Chondrocyte (in vitro differentiated cells): ENCODE measurements at regions not wholly inside any gene's neighbourhood (a gene's known extent, or its start where the extent isn't known, plus 50 kb on each side); places are given as distances from the start of the nearest gene placed in this dataset.

ENCODE experiments used
- DNase-seq: peaks from one replicate; pipeline ENCODE4 v3.0.0; 2021; ENCODE audit warnings: mixed read lengths, low spot score
- H3K27ac Mint-ChIP-seq: one replicate; pipeline ENCODE4 v1.8.0; 2021; ENCODE audit warnings: mild to moderate bottlenecking, moderate library complexity, mixed read lengths; ENCODE audit not compliant: unreplicated experiment
- H3K27me3 Mint-ChIP-seq: 2 replicates; pipeline ENCODE4 v1.8.0; 2021; ENCODE audit warnings: low read depth, mixed read lengths
- H3K36me3 Mint-ChIP-seq: 2 replicates; pipeline ENCODE4 v1.8.0; 2021; ENCODE audit warnings: low read depth, mixed read lengths
- H3K4me1 Mint-ChIP-seq: 2 replicates; pipeline ENCODE4 v1.8.0; 2021; ENCODE audit warnings: low read depth, mild to moderate bottlenecking, mixed read lengths
- H3K4me3 Mint-ChIP-seq: one replicate; pipeline ENCODE4 v1.8.0; 2021; ENCODE audit warnings: mild to moderate bottlenecking, moderate library complexity, mixed read lengths; ENCODE audit not compliant: unreplicated experiment
- H3K9me3 Mint-ChIP-seq: 2 replicates; pipeline ENCODE4 v1.8.0; 2021; ENCODE audit warnings: low read depth, mixed read lengths
- TF ChIP-seq, protein P1 (sequence below): fragments of 200-600 bp; sonication (generic); IDR thresholded peaks from 2 replicates; pipeline ENCODE4 v1.5.0; 2021; ENCODE audit warnings: antibody characterized with exemption, mild to moderate bottlenecking, moderate library complexity

DNA sequence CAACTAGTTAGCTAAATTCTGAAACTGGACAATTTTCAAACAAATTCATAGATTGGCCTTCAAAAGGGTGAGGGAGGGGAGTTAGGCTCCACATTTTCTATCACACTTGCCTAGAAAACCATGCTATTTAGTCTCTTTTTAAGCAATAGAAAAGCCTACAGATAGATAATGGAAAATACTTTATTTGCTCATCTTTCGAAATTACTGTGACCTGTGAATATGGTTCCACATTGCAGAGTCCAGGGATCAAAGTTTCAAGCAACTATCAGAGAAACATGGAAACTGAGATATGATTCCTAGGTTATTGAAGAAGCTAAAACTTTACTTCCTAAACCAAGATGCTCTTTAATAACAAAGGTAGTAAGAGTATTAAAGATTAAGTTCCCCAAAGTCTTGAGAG is 176.6 kb upstream of the NECTIN3 start:
- H3K36me3 Mint-ChIP-seq, result peaks cover 10% of the 10 kb centered on the region
- no peak overlapping the region for H3K4me3 Mint-ChIP-seq
- TF ChIP-seq, protein P1, sequence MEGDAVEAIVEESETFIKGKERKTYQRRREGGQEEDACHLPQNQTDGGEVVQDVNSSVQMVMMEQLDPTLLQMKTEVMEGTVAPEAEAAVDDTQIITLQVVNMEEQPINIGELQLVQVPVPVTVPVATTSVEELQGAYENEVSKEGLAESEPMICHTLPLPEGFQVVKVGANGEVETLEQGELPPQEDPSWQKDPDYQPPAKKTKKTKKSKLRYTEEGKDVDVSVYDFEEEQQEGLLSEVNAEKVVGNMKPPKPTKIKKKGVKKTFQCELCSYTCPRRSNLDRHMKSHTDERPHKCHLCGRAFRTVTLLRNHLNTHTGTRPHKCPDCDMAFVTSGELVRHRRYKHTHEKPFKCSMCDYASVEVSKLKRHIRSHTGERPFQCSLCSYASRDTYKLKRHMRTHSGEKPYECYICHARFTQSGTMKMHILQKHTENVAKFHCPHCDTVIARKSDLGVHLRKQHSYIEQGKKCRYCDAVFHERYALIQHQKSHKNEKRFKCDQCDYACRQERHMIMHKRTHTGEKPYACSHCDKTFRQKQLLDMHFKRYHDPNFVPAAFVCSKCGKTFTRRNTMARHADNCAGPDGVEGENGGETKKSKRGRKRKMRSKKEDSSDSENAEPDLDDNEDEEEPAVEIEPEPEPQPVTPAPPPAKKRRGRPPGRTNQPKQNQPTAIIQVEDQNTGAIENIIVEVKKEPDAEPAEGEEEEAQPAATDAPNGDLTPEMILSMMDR, result no peak
- DNase-seq, result no peak
- H3K27me3 Mint-ChIP-seq, result no peaks in the 10 kb centered on the region
- peaks cover 21% of the 10 kb centered on the region for H3K4me1 Mint-ChIP-seq
- H3K9me3 Mint-ChIP-seq, result peaks cover 10% of the 10 kb centered on the region
- no peak overlapping the region for H3K27ac Mint-ChIP-seq

DNA sequence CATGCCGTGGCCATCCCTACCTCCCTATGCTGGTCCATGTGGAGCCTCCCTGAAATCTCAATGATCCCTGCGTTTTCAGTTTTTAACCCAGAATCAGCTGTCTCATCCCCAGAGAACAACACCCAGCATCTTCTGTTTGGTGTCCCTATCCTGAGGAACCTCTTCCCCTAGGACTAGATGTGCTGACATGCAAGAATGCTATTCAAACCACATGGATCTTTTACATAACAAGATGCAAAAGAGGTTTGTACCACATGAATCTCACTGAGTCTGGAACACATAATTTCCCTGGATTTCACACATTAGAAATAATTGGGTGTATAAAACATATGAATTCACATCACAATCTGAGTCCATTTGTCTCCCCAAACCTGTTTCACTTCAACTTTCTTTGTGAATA is 174.6 kb upstream of the NECTIN3 start:
- Mint-ChIP-seq H3K27ac (peak overlapping the region; percentile 43), H3K9me3 (peaks cover 8% of the 10 kb centered on the region), H3K4me1 (peaks cover 24% of the 10 kb centered on the region), H3K27me3 (no peaks in the 10 kb centered on the region), H3K4me3 (no peak overlapping the region), H3K36me3 (peaks cover 6% of the 10 kb centered on the region)
- TF ChIP-seq, protein P1, result no peak
- no peak for DNase-seq

DNA sequence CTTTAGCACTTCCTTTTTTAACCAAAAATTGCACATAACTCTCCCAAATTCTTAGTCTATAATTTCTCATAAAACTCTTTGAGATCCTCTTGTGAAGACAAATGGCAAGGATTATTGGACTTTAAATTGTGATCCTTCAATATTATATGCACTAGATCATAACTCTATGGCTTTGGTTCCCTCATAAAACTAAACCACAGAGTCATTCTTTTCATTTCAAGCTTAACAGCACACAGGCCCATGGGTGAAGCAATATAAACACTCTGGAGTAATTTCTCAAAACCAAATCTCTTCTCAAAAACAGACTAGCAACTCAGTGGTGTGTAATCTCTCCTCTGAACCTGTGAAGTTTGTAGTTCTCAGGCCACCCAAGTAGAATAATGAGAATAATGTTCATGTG is 171.0 kb upstream of the NECTIN3 start:
- no peak for DNase-seq
- H3K9me3 Mint-ChIP-seq, result peaks cover 7% of the 10 kb centered on the region
- peaks cover 36% of the 10 kb centered on the region for H3K4me1 Mint-ChIP-seq
- peaks cover 4% of the 10 kb centered on the region for H3K36me3 Mint-ChIP-seq
- H3K27ac Mint-ChIP-seq, result peak overlapping the region; percentile 4
- TF ChIP-seq, protein P1, result no peak
- no peaks in the 10 kb centered on the region for H3K27me3 Mint-ChIP-seq
- no peak overlapping the region for H3K4me3 Mint-ChIP-seq

DNA sequence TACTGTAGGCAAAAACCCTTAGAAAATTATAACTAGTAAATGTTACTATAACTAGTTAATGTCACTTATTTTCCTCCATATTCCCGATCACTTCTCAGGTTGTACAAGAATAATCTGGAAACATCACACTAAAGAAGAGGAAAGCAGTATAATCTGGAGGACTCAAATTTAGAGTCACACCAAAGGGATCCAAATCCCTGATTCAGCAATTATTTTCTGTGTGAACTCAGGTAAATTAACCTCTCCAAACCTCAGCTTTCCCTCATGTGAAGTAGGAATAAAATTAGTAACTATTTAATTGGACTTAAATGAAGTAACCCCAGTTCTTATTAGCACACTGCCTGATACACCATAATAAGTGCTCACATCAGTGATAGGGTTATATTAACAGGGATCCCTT is 170.1 kb upstream of the NECTIN3 start:
- H3K36me3 Mint-ChIP-seq, result peaks cover 4% of the 10 kb centered on the region
- H3K27ac Mint-ChIP-seq, result no peak overlapping the region
- H3K4me1 Mint-ChIP-seq, result peaks cover 33% of the 10 kb centered on the region
- TF ChIP-seq, protein P1, result no peak
- H3K4me3 Mint-ChIP-seq, result no peak overlapping the region
- no peak for DNase-seq
- peaks cover 7% of the 10 kb centered on the region for H3K9me3 Mint-ChIP-seq
- no peaks in the 10 kb centered on the region for H3K27me3 Mint-ChIP-seq

DNA sequence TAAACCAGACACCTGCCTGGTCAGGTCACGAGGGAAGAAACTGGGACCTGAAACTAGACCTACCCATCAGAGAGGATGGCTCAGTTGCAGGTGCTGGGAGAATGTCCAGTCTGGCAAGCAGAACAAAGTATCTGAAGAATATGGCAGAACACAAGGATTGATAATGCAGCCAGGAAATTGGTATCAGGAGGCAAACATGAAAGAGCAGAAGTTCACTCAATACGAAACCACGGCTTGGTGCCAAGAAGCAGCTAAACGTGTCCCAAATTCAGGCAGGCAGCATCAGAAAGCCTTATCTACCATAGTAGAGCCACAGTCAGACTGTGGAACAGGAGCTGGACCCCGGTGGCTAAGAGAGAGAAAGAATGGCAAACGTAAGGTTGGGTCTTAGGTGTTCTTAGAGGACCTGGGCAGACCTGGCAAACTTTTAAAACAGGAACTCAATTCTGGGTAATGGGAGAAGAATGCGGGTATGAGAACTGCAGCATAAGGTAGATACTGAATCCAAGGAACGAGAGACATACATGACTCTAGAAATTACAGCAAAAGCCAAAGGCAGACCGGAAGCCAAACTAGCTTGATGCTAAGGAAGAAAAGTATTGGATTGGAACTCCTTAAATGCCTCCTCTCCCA is 169.0 kb upstream of the NECTIN3 start:
- Mint-ChIP-seq H3K9me3 (peaks cover 6% of the 10 kb centered on the region), H3K27me3 (no peaks in the 10 kb centered on the region), H3K4me3 (no peak overlapping the region), H3K27ac (no peak overlapping the region), H3K4me1 (peaks cover 28% of the 10 kb centered on the region), H3K36me3 (peaks cover 4% of the 10 kb centered on the region)
- no peak for DNase-seq
- TF ChIP-seq, protein P1, result no peak
